ENCODE measurements at regions not wholly inside any gene's neighbourhood (a gene's known extent, or its start where the extent isn't known, plus 50 kb on each side); places are given as distances from the start of the nearest gene placed in this dataset.

DNA sequence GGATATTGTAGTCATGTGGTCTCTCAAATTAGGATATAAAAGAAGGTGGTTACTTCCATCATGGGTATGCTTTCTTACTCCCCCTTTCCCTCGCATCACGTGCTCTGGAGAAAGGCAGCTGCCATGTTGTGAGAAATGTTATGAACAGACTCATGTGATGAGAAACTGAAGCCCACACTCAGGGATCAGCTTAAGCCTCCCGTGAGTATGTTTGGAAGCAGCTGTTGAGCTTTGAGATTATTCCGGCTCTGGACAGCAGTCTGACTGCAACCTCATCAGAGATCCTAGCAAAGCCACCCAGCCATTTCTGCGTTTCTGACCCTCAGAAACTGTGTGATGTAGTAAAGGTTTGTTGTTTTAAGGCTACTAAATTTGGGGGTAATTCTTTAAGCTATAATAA lies 700.1 kb downstream of the ADCYAP1 start:
- WGBS, 5 donors: 62 to 81% (median 77%) methylated on average over 5 of the region's 5 CpGs

GRCh38 chr18:1618364-1618763 lies 713.7 kb downstream of the ADCYAP1 start:
- Histone ChIP-seq H3K4me1 (no peaks in the 10 kb centered on the region), H3K27me3 (no peaks in the 10 kb centered on the region), H3K36me3 (no peaks in the 10 kb centered on the region), H3K27ac (no peak overlapping the region), H3K4me3 (no peak overlapping the region), H3K9me3 (peaks cover 0 to 4% (median 0%) of the 10 kb centered on the region in 4 donors)
- TF ChIP-seq, protein P1, sequence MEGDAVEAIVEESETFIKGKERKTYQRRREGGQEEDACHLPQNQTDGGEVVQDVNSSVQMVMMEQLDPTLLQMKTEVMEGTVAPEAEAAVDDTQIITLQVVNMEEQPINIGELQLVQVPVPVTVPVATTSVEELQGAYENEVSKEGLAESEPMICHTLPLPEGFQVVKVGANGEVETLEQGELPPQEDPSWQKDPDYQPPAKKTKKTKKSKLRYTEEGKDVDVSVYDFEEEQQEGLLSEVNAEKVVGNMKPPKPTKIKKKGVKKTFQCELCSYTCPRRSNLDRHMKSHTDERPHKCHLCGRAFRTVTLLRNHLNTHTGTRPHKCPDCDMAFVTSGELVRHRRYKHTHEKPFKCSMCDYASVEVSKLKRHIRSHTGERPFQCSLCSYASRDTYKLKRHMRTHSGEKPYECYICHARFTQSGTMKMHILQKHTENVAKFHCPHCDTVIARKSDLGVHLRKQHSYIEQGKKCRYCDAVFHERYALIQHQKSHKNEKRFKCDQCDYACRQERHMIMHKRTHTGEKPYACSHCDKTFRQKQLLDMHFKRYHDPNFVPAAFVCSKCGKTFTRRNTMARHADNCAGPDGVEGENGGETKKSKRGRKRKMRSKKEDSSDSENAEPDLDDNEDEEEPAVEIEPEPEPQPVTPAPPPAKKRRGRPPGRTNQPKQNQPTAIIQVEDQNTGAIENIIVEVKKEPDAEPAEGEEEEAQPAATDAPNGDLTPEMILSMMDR (IDR thresholded peaks at IDR 0.05): no peak
- TF ChIP-seq POLR2AphosphoS5 (IDR thresholded peaks at IDR 0.05): no peak
- TF ChIP-seq EP300 (IDR thresholded peaks at IDR 0.05): no peak
- TF ChIP-seq POLR2A (IDR thresholded peaks at IDR 0.05): no peak
- intact Hi-C loops (cut with DNase I; ENCODE audit: low total_unique reads): no loop called here
- DNase-seq: no peak
- WGBS, 5 donors: 21 to 36% (median 26%) methylated on average over 3 of the region's 3 CpGs

More for the DNA sequence above, 700.1 kb downstream of the ADCYAP1 start:
- intact Hi-C loops (cut with DNase I; ENCODE audit: low total_unique reads): no loop called here
- no peaks in the 10 kb centered on the region for H3K27me3 ChIP-seq
- H3K36me3 ChIP-seq: no peaks in the 10 kb centered on the region
- DNase-seq: no peak
- no peaks in the 10 kb centered on the region for H3K4me1 ChIP-seq
- no peak overlapping the region for H3K4me3 ChIP-seq
- H3K9me3 ChIP-seq: no peaks in the 10 kb centered on the region
- no peak overlapping the region for H3K27ac ChIP-seq
- TF ChIP-seq POLR2AphosphoS5 (IDR thresholded peaks at IDR 0.05) (no peak), POLR2A (IDR thresholded peaks at IDR 0.05) (no peak), EP300 (IDR thresholded peaks at IDR 0.05) (no peak)
- TF ChIP-seq, protein P1 (IDR thresholded peaks at IDR 0.05): no peak

DNA sequence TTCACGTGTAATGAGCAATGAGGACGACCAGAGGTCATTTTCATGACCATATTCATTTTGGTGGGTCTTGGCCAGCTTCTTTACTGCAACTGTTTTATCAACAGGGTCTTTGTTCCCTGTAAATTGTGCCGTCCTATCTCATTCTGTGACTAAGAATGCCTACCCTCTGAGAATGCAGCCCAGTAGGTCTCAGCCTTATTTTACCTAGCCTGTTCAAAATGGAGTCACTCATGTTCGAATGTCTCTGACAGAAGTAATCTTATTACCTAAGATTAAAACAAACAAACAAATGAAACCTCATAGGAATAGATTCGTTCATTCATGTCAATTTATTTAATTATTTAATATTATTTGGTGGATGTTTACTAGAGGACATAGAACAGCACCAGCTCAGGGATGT lies 714.8 kb downstream of the ADCYAP1 start:
- TF ChIP-seq POLR2A (IDR thresholded peaks at IDR 0.05) (no peak), POLR2AphosphoS5 (IDR thresholded peaks at IDR 0.05) (no peak), EP300 (IDR thresholded peaks at IDR 0.05) (no peak)
- TF ChIP-seq, protein P1 (IDR thresholded peaks at IDR 0.05): no peak
- Histone ChIP-seq H3K9me3 (peaks cover 0 to 4% (median 0%) of the 10 kb centered on the region in 4 donors), H3K4me3 (no peak overlapping the region), H3K36me3 (no peaks in the 10 kb centered on the region), H3K4me1 (no peaks in the 10 kb centered on the region), H3K27me3 (no peaks in the 10 kb centered on the region), H3K27ac (no peak overlapping the region)
- DNase-seq: no peak
- 60 to 69% (median 63%) methylated on average over 5 of the region's 5 CpGs for WGBS, 5 donors
- intact Hi-C loops (cut with DNase I; ENCODE audit: low total_unique reads): no loop called here

DNA sequence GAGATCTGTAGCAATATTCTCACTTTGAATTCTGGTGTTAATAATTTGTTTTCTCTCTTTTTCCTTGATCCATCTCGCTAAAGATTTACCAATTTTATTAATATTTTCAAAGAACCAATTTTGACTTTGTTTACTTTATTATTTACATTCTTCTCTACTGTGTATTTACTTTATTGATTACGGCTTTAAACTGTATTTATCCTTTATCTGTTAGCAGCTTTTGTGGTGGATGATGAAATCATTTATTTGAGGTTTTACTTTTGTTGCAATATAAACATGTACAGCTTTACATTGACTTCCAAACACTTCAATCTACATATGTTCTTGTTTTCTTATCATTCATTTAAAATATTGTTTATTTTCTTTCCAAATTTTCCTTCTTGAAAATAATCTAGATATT lies 719.9 kb downstream of the ADCYAP1 start:
- H3K36me3 ChIP-seq: no peaks in the 10 kb centered on the region
- no peak overlapping the region for H3K27ac ChIP-seq
- DNase-seq: no peak
- no peaks in the 10 kb centered on the region for H3K27me3 ChIP-seq
- 25 to 49% (median 30%) methylated on average over 2 of the region's 2 CpGs for WGBS, 5 donors
- TF ChIP-seq POLR2A (IDR thresholded peaks at IDR 0.05) (no peak), EP300 (IDR thresholded peaks at IDR 0.05) (no peak), POLR2AphosphoS5 (IDR thresholded peaks at IDR 0.05) (no peak)
- TF ChIP-seq, protein P1 (IDR thresholded peaks at IDR 0.05): no peak
- no peak overlapping the region for H3K4me3 ChIP-seq
- no peaks in the 10 kb centered on the region for H3K9me3 ChIP-seq
- no peaks in the 10 kb centered on the region for H3K4me1 ChIP-seq
- intact Hi-C loops (cut with DNase I; ENCODE audit: low total_unique reads): no loop called here

All from stomach (tissue), 8 donors.